Body of pancreas (tissue), 4 donors: ENCODE measurements at regions not wholly inside any gene's neighbourhood (a gene's known extent, or its start where the extent isn't known, plus 50 kb on each side); places are given as distances from the start of the nearest gene placed in this dataset.

Experiments used
- ATAC-seq: fragments of 150-250 bp; one replicate; pipeline ENCODE4 v1.9.1; 2016
- DNase-seq, 4 donors: peaks; one replicate each; pipeline ENCODE4 v3.0.0-alpha.2; 2019
- H3K27ac ChIP-seq, 4 donors: fragments of 200-600 bp; sonication (generic); 1 replicate in 3 of 4; 2 replicates in 1 of 4; pipeline versions ENCODE4 v1.5.1 to v1.6.1; 2016 to 2019; ENCODE audit warnings: mild to moderate bottlenecking in 1 of 4, mixed read lengths in 1 of 4, moderate library complexity in 1 of 4
- H3K27me3 ChIP-seq, 2 donors: fragments of 200-600 bp; sonication (generic); one replicate each; pipeline ENCODE4 v1.6.0; 2016; ENCODE audit warnings: mild to moderate bottlenecking in 1 of 2
- H3K36me3 ChIP-seq, 2 donors: fragments of 200-600 bp; sonication (generic); replicated peaks in 1 of 2; 2 replicates each; pipeline ENCODE4 v1.5.1; 2016; ENCODE audit warnings: low read depth in 2 of 2; ENCODE audit not compliant: insufficient read depth in 1 of 2
- H3K4me1 ChIP-seq: fragments of 200-600 bp; sonication (generic); one replicate; pipeline ENCODE4 v1.6.0; 2016
- H3K4me3 ChIP-seq, 2 donors: fragments of 200-600 bp; sonication (generic); 1 replicate in 1 of 2; 2 replicates in 1 of 2; pipeline ENCODE4 v1.5.1; 2016 to 2019
- H3K9me3 ChIP-seq, 3 donors: fragments of 200-600 bp; sonication (generic); 1 replicate in 2 of 3; 2 replicates in 1 of 3; pipeline ENCODE4 v1.5.1; 2016
- CTCF ChIP-seq, 7 experiments: fragments of 450-650 bp in 4 of 7; fragments of 200-600 bp in 3 of 7; sonication (generic) in 3 of 7; IDR thresholded peaks; one replicate each; pipeline ENCODE4 v1.5.1; 2016 to 2019; ENCODE audit warnings: antibody characterized with exemption in 7 of 7
- POLR2A ChIP-seq, 3 donors: fragments of 450-650 bp; IDR thresholded peaks; one replicate each; pipeline ENCODE4 v1.6.1; 2016; ENCODE audit warnings: antibody characterized with exemption in 3 of 3, mild to moderate bottlenecking in 2 of 3
- WGBS, 2 donors: methylation state at CpG; one replicate each; pipeline ENCODE4 v1.1.5; 2017; 5-methylcytosine and 5-hydroxymethylcytosine counted together
- intact Hi-C: fragments of 100-400 bp; cut with DNase I; formaldehyde crosslinking; loops from one replicate; pipeline ENCODE4 v1.15.1; 2023

DNA sequence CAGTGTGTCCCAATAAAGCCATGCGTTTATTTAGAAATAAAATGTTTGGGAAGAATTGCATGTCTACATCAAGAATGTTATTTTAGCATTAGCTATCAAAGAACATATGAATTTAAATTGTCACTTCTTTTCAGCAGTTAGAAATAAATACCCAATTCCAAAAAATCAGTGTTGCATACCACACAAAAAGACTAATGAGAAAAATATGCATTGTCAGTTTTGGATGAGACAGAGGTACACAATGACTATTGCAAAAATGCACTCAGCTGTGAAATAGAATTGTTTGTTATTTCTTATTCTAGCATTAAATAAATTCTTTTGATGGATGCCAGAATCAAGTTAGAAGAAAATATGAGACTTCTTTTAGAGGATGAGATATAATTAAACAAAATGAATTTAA is 833.9 kb downstream of the SLITRK1 start:
- TF ChIP-seq CTCF (IDR thresholded peaks at IDR 0.05): no peak
- TF ChIP-seq POLR2A (IDR thresholded peaks at IDR 0.05): no peak
- Histone ChIP-seq H3K4me1 (no peaks in the 10 kb centered on the region), H3K36me3 (no peaks in the 10 kb centered on the region), H3K4me3 (no peak overlapping the region), H3K27me3 (no peaks in the 10 kb centered on the region), H3K9me3 (no peaks in the 10 kb centered on the region), H3K27ac (no peak overlapping the region)
- intact Hi-C loops: no loop called here
- DNase-seq (no peak), ATAC-seq (no peak)
- WGBS, 2 donors: 71 to 77% methylated on average over 1 of the region's 1 CpG

DNA sequence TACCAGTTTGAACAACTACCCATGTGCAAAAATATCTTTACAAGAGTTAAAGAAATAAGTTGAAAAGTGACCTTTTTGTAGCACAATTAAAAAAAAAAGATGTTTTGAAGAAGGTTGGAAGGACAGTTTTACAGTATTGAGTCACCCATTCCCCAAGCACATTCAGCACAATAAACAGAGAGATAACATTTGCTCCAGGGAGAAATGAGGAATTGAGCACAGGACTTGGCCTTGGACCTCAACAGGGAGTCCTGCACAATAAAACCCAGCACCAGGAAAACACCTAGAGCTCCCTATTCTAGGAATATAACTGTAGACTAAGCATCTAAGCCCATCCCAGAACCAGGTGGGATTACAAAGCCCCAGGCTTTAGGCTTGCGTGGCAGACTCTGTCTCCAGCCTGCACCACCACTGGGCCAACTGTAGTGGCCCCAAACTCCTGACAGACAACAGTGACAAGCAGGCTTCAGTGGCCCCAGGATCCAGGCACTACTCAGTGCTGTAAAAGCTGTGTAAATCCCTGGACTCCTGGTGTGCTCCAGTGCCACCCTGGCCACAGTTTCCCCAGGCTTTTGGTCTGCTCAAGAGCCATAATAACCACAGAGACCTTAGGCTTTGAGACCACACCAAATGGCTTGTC is 857.2 kb downstream of the SLITRK1 start:
- Histone ChIP-seq H3K27ac (no peak overlapping the region), H3K9me3 (peaks cover 0 to 5% (median 0%) of the 10 kb centered on the region in 3 donors), H3K4me3 (no peak overlapping the region), H3K36me3 (no peaks in the 10 kb centered on the region), H3K4me1 (no peaks in the 10 kb centered on the region), H3K27me3 (no peaks in the 10 kb centered on the region)
- ATAC-seq (no peak), DNase-seq (no peak)
- TF ChIP-seq CTCF (IDR thresholded peaks at IDR 0.05) (no peak), POLR2A (IDR thresholded peaks at IDR 0.05) (no peak)
- intact Hi-C loops: no loop called here
- 71 to 78% methylated on average over 1 of the region's 1 CpG for WGBS, 2 donors

DNA sequence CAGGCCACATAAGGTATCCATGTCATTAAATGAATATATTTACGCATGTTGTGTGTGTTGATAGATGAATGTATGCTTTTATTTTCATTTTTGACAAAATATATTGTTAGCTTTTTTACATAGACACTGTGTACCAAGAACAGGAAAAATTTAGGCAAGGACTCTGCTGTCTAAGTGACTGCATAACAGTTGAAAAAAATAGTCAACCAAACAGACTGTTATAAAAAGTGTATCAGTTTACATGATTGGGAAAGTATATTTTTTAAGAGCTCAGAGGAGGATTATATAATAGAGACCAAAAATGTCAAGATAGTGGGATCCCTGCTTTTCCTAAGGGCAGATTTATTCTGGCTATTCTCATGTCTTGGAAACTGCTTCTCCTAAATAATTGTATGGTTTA is 858.0 kb downstream of the SLITRK1 start:
- 58 to 72% methylated on average over 1 of the region's 1 CpG for WGBS, 2 donors
- no peaks in the 10 kb centered on the region for H3K27me3 ChIP-seq
- intact Hi-C loops: no loop called here
- H3K27ac ChIP-seq: no peak overlapping the region
- H3K36me3 ChIP-seq: no peaks in the 10 kb centered on the region
- DNase-seq: no peak
- H3K4me1 ChIP-seq: no peaks in the 10 kb centered on the region
- no peak overlapping the region for H3K4me3 ChIP-seq
- TF ChIP-seq POLR2A (IDR thresholded peaks at IDR 0.05): no peak
- TF ChIP-seq CTCF (IDR thresholded peaks at IDR 0.05): no peak
- H3K9me3 ChIP-seq: peaks cover 0 to 5% (median 0%) of the 10 kb centered on the region in 3 donors
- ATAC-seq: no peak

DNA sequence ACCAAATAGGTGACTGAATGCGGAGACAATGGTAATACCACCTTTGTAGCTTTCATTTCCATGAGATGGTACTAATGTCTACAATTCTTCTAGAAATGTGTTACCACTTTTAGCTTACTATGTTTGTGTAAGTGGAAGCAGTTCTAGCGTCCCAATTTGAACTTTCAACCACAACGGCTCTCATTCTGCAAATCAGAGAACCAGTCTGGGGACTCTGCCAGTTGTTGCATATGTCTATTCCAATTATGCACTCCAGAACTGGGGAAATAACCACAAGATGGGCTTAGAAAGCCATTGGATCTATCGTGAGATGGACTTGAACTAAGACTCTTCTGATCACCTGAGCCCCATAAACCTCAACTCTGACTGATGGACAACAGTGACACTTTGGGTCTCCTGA is 862.3 kb downstream of the SLITRK1 start:
- Histone ChIP-seq H3K36me3 (no peaks in the 10 kb centered on the region), H3K4me3 (no peak overlapping the region), H3K4me1 (no peaks in the 10 kb centered on the region), H3K9me3 (no peaks in the 10 kb centered on the region), H3K27ac (no peak overlapping the region), H3K27me3 (no peaks in the 10 kb centered on the region)
- intact Hi-C loops: no loop called here
- no peak for ATAC-seq
- WGBS, 2 donors: 58 to 69% methylated on average over 4 of the region's 4 CpGs
- DNase-seq: no peak
- TF ChIP-seq POLR2A (IDR thresholded peaks at IDR 0.05) (no peak), CTCF (IDR thresholded peaks at IDR 0.05) (no peak)

- WGBS, 2 donors: 35 to 52% methylated on average over 2 of the region's 2 CpGs
- Histone ChIP-seq H3K4me3 (no peak overlapping the region), H3K4me1 (no peaks in the 10 kb centered on the region), H3K9me3 (no peaks in the 10 kb centered on the region), H3K27ac (no peak overlapping the region), H3K36me3 (no peaks in the 10 kb centered on the region), H3K27me3 (no peaks in the 10 kb centered on the region)
- DNase-seq (no peak), ATAC-seq (no peak)
- intact Hi-C loops: no loop called here
- TF ChIP-seq CTCF (IDR thresholded peaks at IDR 0.05) (no peak), POLR2A (IDR thresholded peaks at IDR 0.05) (no peak)
Observed at GRCh38 chr13:83009987-83010386, 872.3 kb downstream of the SLITRK1 start.
